GM18858 (cell line): ENCODE measurements at regions not wholly inside any gene's neighbourhood (a gene's known extent, or its start where the extent isn't known, plus 50 kb on each side); places are given as distances from the start of the nearest gene placed in this dataset.

ENCODE experiments used
- ATAC-seq: cut with Tn5 transposase; IDR thresholded peaks from one replicate; pipeline ENCODE4 v1.9.1; 2021; ENCODE audit not compliant: unreplicated experiment

GRCh38 chr2:19846567-19846966 lies 55.2 kb downstream of the TTC32 start:
- ATAC-seq, result no peak

GRCh38 chr2:19846030-19846429 lies 55.8 kb downstream of the TTC32 start:
- no peak for ATAC-seq

- ATAC-seq, result no peak
Observed at GRCh38 chr2:19845323-19845920, 56.4 kb downstream of the TTC32 start.

- no peak for ATAC-seq
Observed at GRCh38 chr2:19844750-19845149, 57.0 kb downstream of the TTC32 start.

- ATAC-seq, result no peak
Observed at GRCh38 chr2:19843992-19844515, 57.7 kb downstream of the TTC32 start.

- no peak for ATAC-seq
Observed at GRCh38 chr2:19841918-19842693, 59.7 kb downstream of the TTC32 start.

GRCh38 chr2:19839438-19839837 lies 62.3 kb downstream of the TTC32 start:
- no peak for ATAC-seq

- ATAC-seq, result no peak
Observed at GRCh38 chr2:19838616-19839015, 63.2 kb downstream of the TTC32 start.

- no peak for ATAC-seq
Observed at GRCh38 chr2:19837235-19837766, 64.5 kb downstream of the TTC32 start.

GRCh38 chr2:19835781-19836281 lies 66.0 kb downstream of the TTC32 start:
- no peak for ATAC-seq

- no peak for ATAC-seq
Observed at GRCh38 chr2:19833978-19834377, 67.8 kb downstream of the TTC32 start.

GRCh38 chr2:19829672-19830071 lies 72.1 kb downstream of the TTC32 start:
- no peak for ATAC-seq

- ATAC-seq, result no peak
Observed at GRCh38 chr2:19826874-19827273, 74.9 kb downstream of the TTC32 start.

GRCh38 chr2:19823507-19823906 lies 78.3 kb downstream of the TTC32 start:
- ATAC-seq, result no peak

GRCh38 chr2:19819097-19820065 lies 82.4 kb downstream of the TTC32 start:
- no peak for ATAC-seq

GRCh38 chr2:19818543-19818942 lies 83.2 kb downstream of the TTC32 start:
- ATAC-seq, result no peak

GRCh38 chr2:19818039-19818438 lies 83.7 kb downstream of the TTC32 start:
- ATAC-seq, result no peak

GRCh38 chr2:19815746-19816145 lies 86.0 kb downstream of the TTC32 start:
- no peak for ATAC-seq

GRCh38 chr2:19812166-19812565 lies 89.6 kb downstream of the TTC32 start:
- no peak for ATAC-seq

- no peak for ATAC-seq
Observed at GRCh38 chr2:19811186-19811585, 90.6 kb downstream of the TTC32 start.

GRCh38 chr2:19810637-19811036 lies 91.1 kb downstream of the TTC32 start:
- no peak for ATAC-seq
